Colon (tissue), 2 donors: ENCODE measurements at regions not wholly inside any gene's neighbourhood (a gene's known extent, or its start where the extent isn't known, plus 50 kb on each side); places are given as distances from the start of the nearest gene placed in this dataset.
"Not testable (repeated sequence)": the region's sequence is repeated elsewhere in the genome, so short reads cannot be mapped to it uniquely, and the experiment has no call there.

ENCODE experiments used
- FAIRE-seq: peaks from 2 replicates; lab custom pipeline; 2012; peaks lifted over from hg19 to GRCh38; lab: Jason Lieb, UNC
- donor health status: control.
- donor health status: control.

GRCh38 chr3:145286937-145287336 is 874.0 kb downstream of the PLOD2 start:
- no peak for FAIRE-seq

DNA sequence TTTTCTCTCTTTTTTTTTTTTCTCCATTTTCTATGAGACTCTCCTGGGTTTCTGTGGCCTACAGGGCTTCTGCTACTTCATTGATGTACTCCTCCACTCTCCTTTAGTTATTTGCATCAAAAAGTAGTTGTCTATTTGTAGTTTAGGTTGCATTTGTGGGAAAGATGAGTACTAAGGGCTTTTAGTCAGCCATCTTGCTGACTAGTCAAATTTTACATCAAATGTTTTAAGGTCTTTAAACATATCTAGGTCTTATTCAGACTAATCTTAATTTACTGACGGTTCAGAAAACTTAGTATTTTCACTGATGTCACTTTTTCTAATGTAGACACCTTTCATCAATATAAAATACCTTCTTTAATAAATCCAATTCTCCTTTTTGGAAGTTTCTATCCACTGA is 871.0 kb downstream of the PLOD2 start:
- no peak for FAIRE-seq

DNA sequence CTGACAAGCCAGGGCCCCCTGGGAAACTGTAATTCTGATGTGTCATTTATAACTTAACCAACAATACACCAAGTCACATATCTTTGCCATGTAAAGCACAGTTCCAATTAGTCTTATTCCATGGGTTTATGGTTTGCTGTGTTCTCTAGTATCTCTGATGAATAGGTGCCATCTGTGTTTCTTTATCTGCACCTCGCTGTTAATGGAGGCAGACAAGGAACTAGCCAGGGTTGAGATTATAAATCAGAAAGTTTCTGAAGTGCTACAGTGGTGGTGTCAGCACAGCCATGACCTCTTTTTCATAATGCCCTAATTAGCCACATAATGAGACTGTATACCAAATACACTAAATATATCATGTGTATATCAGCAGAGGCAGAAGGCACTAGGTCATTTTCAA is 866.4 kb downstream of the PLOD2 start:
- no peak for FAIRE-seq

- no peak for FAIRE-seq
Observed at GRCh38 chr3:145307272-145307671, 853.7 kb downstream of the PLOD2 start.

- FAIRE-seq = no peak
Observed at GRCh38 chr3:145313751-145314150, 847.2 kb downstream of the PLOD2 start.

DNA sequence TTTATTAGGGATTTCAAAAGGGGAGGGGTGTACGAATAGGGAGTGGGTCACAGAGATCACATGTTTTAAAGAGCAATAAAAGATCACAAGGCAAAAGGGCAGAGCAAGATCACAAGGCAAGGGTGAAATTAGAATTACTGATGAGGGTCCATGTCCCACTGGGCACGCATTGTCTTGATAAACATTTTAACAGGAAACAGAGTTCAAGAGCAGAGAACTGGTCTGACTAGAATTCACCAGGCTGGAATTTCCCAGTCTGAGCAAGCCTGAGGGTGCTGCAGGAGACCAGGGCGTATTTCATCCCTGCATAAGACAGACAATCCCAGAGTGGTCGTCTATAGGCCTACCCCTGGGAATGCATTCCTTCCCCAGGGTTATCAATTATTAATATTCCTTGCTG is 844.7 kb downstream of the PLOD2 start:
- not testable (repeated sequence) for FAIRE-seq

- no peak for FAIRE-seq
Observed at GRCh38 chr3:145326666-145327065, 834.3 kb downstream of the PLOD2 start.

GRCh38 chr3:145333427-145333826 is 827.6 kb downstream of the PLOD2 start:
- not testable (repeated sequence) for FAIRE-seq

DNA sequence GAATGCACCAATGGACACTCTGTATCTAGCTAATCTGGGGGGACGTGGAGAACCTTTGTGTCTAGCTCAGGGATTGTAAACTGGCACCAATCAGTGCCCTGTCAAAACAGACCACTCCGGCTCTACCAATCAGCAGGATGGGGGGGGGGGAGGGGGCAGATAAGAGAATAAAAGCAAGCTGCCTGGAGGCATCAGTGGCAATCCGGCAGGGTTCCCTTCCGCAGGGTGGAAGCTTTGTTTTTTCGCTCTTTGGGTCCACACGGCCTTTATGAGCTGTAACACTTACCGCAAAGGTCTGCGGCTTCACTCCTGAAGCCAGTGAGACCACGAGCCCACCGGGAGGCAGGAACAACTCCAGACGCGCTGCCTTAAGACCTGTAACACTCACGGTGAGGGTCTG is 827.1 kb downstream of the PLOD2 start:
- FAIRE-seq = no peak

GRCh38 chr3:145355206-145355605 is 805.8 kb downstream of the PLOD2 start:
- no peak for FAIRE-seq

- no peak for FAIRE-seq
Observed at GRCh38 chr3:145357453-145357852, 803.5 kb downstream of the PLOD2 start.

GRCh38 chr3:145359040-145359439 is 801.9 kb downstream of the PLOD2 start:
- no peak for FAIRE-seq

DNA sequence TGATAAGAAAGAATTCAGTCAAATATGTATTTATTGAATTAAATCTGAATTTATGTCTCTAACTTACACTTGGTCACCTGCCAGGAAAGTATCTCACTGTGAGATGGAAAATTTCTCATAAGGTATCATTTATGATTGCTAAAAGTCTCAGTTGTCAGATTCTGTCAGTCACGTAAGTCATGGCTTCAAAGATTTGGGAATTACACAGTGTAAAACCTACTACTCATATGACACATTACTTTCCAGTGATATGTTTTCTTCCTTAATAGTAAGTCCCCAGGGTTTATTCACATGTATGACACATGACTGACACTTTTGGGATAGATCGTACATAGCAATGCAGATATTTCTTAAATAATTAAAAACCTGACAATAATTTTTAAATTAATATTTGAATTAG is 792.2 kb downstream of the PLOD2 start:
- no peak for FAIRE-seq

DNA sequence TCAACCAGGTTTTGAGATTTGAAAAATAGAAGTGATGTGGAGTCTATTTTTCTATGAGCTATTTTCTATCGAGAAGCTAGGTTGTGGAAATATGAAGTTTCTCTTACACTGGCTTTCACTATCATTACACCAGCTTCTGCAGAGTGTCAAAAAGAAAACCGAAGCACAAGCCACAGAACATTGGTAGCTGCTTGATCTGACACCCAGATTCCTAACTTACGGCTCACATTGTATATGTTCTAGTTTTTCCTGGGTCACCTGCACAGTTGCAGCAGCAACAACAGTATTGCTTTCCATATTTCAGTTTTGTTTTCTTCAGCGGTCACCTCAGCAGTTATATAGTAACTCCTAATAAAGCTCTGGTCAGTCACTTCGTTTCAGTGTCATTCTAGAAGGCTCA is 790.1 kb downstream of the PLOD2 start:
- no peak for FAIRE-seq

- no peak for FAIRE-seq
Observed at GRCh38 chr3:145377301-145377700, 783.7 kb downstream of the PLOD2 start.

DNA sequence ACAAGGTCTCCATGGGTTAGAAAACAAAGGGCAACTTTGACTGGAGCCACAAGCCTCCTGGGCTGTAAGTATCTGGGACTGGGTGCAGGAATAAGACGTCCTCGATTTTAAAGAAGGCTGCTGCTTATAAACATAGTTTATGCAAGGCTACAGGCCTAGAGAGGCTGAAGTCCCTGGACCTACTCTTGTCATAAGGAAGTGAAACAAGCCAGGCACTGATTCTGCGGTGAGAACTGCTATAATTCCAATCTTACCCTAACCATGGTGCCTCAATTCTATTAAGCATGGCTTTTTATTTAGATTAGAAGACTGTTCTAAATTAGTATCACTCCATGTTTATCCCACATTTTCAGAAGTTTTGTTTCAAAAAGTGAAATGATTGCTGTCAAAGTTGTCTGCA is 777.6 kb downstream of the PLOD2 start:
- no peak for FAIRE-seq

DNA sequence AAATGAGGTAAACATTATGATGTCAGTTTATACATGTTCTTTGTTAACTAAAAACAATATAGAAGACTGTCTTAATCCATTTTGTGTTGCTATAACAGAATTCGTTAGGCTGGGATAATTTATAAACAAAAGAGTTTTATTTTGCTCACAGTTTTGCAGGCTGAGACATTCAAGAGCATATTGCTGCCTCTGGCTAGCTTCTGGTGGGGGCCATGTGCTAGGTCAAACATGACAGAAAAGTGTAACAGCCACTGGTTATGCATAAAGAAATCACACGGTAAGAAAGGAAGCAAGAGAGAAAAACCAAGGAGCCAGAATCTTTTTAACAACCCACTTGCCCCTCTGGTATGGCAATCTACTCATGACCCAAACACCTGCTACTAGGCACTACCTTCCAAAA is 776.7 kb downstream of the PLOD2 start:
- FAIRE-seq = no peak

GRCh38 chr3:145387211-145387610 is 773.8 kb downstream of the PLOD2 start:
- no peak for FAIRE-seq

DNA sequence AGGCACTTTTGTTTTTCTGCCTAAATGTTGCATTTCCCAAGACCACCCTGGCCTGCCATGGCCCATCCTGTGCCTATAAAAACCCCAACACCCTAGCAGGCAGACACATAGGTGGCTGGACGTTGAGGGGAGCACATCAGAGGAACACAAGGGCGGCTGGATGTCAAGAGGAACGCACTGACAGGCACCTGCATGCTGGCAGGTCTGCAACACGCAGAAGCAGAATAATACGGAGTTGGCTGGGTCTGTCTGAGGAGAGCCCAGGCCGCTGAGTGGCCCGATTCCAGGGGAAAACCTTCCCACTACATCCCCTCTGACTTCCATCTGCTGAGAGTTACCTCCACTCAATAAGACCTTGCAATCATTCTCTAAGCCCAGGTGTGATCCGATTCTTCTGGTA is 765.6 kb downstream of the PLOD2 start:
- no peak for FAIRE-seq

DNA sequence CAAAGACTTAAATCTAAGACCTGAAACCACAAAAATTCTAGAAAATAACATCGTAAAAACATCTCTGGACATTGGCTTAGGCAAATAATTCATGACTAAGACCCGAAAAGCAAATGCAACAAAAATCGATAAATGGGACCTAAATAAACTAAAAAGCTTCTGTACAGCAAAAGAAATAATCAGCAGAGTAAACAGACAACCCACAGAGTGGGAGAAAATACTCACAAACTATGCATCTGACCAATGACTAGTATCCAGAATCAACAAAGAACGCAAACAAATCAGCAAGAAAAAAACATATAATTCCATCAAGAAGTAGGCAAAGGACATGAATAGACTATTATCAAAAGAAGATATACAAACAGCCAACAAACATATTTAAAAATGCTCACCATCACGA is 749.4 kb downstream of the PLOD2 start:
- no peak for FAIRE-seq

DNA sequence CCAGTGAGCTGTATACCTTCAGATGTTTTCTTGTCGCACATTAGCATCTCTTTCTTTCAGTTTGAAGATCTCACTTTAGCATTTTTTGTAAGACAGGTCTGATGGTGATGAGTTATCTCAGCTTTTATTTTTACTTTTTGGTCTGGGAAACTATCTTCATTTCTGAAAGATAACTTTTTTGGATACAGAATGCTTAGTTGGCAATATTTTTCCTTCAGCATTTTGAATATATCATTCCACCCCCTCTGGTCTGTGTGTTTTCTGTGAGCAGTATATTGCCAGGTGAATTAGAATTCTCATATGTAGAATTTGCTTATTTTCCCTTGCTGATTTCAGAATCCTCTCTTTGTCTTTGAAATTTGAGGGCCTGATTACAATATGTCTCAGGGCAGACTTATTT is 743.3 kb downstream of the PLOD2 start:
- FAIRE-seq = no peak

- FAIRE-seq = no peak
Observed at GRCh38 chr3:145422556-145422955, 738.4 kb downstream of the PLOD2 start.

DNA sequence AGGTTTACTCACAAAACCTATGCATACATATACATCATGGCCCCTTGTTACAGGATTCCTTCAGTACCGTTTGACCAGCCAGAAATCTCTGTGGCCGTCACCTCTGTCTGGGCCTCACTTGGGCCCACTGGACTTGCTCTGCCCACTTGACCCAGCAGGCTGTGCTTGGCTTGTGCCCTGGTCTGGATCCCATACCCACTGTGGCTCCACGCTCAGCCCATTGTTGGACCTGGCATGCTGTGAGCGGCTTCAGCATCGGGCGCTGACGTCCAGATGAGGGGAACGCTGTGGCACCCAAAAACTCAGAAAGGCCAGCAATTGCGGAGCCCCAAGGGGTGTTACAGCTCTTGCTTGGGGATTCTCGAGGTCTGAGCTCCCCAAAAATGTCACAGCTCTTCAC is 733.6 kb downstream of the PLOD2 start:
- FAIRE-seq = no peak

DNA sequence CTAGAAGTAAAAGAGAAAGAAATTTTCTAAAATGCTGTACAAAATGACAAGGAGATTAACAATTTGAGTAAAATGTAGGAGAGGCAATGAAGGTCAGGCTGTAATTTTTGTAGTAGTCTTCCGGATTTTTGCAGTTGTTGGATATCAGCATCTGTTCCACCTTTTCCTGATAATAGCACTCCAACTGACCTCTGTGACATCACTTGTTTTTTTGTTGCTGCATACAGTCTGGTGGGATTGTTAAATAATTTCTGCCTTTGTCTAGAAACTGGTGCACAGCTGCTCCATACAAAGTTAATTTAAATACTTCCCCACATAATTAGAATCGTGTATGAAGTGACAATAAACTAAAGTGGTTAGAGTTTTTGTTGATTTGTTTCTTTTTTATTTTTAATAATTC is 731.4 kb downstream of the PLOD2 start:
- no peak for FAIRE-seq

DNA sequence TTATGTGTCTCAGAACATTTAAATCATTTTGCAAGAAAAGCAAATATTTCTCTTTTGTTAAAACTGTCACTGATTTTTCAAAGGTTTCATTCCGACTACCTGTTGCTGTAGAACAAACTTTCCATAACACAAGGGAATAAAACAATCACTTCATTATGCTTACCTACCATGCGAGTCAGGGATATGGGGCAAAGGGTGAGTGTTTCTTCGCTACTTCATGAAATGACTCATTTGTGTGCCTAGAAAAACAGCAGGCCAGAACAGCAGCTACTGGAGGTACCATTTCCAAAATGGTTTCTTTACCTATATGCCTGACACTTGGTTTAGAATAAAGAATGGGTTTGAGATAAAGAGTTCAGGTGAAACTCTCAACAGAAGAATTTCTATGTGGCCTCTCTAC is 712.5 kb downstream of the PLOD2 start:
- no peak for FAIRE-seq
